Kidney glomerular epithelial cell (primary cell): ENCODE measurements at regions not wholly inside any gene's neighbourhood (a gene's known extent, or its start where the extent isn't known, plus 50 kb on each side); places are given as distances from the start of the nearest gene placed in this dataset.

ENCODE experiments used
- DNase-seq: peaks from one replicate; lab custom pipeline; 2025; lab: John Stamatoyannopoulos, UW

DNA sequence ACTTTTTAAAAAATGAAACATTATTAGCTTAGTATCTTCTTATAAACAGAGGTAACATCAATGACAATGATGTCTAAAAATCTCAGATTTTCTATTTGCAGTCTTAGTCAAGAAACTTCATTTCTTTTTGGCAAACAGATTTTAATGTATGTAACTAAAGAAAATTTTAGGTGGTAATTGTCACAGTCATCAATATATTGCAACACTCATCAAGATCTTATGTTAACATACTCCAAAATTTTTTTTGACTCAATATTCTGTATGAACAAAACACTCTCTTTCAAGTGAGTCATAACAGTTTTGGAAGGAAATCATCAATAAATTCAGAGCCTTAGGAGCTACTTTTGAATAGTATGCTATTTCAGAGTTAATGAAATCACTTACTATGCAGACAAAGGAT lies 1507.6 kb downstream of the SLITRK1 start:
- no peak for DNase-seq

DNA sequence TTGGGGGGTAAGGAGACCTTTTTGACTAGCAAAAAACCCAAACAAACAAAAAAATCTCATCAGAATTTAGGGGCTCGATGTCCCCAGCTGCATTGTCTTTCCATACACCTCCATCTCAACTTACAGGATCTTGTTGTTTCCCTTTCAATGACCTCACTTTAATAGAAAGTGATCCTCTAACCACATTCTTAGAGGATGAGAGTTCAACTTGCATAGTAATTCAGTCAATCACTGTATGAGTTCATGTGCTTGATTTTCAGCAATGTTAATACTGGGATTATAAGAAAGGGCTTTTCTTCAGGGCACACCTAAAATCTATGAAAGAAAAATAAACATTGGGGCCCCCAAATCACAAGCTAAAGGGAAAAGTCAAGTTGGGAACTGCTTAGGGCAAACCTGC lies 1512.0 kb downstream of the SLITRK1 start:
- peak; percentile 1 for DNase-seq

GRCh38 chr13:82364525-82364924 lies 1517.7 kb downstream of the SLITRK1 start:
- no peak for DNase-seq

DNA sequence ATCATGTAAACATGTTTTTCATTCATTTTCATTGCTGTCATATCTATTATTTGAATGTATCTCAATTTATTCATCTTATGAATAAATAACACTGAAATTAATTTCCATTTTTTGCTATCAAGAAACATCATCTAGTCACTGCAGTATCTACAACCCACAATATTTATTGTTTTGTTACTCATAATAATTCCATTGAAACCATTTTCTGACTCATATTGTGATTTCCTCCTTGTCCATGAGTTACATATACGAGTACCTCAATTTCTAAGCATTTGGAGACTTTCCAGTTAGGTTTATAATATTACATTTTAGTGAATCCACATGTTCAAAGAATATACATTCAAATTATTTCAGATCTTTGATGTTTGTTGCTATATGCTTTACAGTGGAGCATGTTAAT lies 1524.0 kb downstream of the SLITRK1 start:
- DNase-seq = no peak

- no peak for DNase-seq
Measured at GRCh38 chr13:82356667-82357410, 1525.4 kb downstream of the SLITRK1 start.

DNA sequence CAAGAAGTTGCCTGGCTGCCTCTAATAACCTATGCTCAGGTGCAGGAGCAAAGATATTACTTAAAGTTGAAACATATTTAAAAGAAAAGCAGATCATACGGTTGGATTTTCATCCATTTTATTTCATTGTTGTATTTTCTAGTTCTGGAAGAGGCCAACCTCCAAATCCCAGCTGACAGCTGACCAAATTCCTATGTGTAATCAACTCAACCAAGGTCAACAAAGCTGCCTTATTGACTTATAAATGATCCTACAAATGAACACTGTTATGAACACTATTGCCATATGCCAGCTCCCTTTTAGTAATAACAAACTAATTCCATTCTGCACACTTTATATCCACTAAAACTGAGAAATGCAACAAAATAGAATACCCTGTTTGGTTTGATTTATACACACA lies 1537.4 kb downstream of the SLITRK1 start:
- DNase-seq = no peak

DNA sequence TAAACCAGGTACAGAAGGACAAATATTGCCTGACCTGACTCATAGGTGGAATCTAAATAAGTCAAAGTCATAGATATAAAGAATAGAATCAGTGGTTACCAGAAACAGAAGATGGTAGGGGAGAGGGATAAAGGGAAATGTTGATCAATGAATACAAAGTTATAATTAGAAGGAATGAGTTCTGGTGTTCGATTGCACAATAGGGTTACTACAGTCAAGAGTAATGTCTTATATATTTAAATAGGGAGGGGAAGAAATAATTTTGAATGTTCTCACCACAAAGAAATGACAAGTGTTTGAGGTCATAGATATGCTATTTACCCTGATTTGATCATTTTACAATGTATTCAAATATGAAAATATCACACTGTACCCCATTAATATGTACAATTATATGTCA lies 1541.2 kb downstream of the SLITRK1 start:
- no peak for DNase-seq

DNA sequence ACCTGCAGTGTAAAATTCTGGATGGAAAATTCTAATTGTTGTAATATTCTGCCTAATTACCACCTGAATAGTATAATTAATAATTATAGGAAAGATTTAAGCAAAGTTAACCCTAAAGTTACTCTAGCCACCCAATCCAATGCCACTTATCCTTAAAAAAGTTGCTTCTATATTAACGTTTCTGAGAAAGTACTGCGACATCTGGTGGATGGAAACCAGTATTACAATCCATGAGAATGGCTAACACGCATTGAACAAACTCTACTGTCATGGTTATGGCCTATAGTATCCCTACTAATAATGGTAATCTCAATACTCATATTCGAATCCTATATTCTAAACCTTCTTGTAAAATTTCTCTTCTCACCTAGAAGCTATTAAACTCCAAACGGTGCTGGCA lies 1551.8 kb downstream of the SLITRK1 start:
- DNase-seq = no peak

GRCh38 chr13:82323101-82323500 lies 1559.2 kb downstream of the SLITRK1 start:
- no peak for DNase-seq

- DNase-seq = no peak
Measured at GRCh38 chr13:82305588-82305987, 1576.7 kb downstream of the SLITRK1 start.

DNA sequence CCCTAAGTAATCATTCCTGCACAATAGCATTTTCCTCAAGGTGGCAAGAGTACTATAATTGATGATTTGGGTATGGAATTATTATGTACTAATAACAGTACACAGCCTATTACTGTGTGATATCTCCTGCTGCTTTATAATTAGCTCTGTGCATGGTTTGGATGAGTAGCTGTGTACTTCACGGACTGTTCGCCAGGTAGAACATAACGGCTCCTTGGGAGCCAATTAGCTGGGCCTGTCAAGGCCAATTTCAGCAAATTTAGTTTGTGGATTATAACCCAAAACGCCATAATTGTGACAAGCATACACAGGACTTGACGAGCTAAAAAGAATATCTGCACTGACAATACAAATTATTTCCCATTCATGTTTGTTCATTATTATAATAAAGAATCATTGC lies 1584.2 kb downstream of the SLITRK1 start:
- DNase-seq = no peak

DNA sequence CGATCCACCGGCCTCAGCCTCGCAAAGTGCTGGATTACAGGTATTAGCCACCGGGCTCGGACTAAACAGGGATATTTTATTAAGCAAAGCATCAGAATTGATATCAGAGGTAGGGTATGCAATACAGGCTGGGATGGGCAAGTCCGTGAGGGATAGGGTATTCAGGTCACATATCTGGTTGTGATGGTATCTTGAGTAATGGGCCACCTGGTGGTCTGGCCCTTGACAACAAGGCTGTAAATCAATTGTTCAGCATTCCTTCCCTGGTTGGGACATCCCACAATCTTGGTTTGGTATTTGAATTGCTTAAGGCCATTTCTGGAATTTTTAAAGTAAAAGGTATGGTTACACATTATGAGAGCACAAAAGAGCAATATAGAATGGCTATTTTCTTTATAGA lies 1588.0 kb downstream of the SLITRK1 start:
- DNase-seq = no peak

GRCh38 chr13:82292334-82292733 lies 1589.9 kb downstream of the SLITRK1 start:
- DNase-seq = no peak

- DNase-seq = no peak
Measured at GRCh38 chr13:82291852-82292251, 1590.4 kb downstream of the SLITRK1 start.

GRCh38 chr13:82275644-82276043 lies 1606.6 kb downstream of the SLITRK1 start:
- no peak for DNase-seq

DNA sequence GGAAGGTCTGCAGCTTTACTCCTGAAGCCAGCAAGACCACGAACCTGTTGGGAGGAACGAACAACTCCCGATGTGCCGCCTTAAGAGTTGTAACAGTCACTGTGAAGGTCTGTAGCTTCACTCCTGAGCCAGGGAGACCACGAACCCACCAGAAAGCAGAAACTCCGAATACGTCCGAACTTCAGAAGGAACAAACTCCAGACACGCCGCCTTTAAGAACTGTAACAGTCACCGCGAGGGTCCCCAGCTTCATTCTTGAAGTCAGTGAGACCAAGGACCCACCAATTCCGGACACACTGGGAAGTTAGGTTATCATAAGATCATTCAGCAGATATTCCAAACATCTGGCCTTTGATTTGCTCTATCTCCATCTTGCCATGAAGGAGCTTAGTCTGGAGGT lies 1623.0 kb downstream of the SLITRK1 start:
- no peak for DNase-seq

DNA sequence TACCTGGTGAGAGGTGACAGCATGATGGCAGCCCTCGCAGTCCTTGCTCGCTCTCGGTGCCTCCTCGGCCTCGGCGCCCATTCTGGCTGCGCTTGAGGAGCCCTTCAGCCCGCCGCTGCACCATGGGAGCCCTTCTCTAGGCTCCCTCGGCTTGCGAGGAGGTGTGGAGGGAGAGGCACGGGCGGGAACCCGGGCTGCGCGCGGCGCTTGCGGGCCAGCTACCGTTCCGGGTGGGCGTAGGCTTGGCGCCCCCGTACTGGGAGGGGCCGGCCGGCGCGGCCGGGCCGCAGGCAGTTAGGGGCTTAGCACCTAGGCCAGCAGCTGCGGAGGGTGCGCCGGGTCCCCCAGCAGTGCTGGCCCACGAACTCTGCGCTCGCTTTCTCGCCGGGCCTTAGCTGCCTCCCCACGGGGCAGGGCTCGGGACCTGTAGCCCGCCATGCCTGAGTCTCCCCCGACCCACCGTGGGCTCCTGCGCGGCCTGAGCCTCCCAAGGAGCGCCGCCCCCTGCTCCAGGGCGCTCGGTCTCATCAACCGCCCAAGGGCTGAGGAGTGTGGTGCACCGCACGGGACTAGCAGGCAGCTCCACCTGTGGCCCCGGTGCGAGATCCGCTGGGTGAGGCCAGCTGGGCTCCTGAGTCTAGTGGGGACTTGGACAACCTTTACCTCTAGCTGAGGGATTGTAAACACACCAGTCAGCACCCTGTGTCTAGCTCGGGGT lies 1624.3 kb downstream of the SLITRK1 start:
- DNase-seq = no peak

GRCh38 chr13:82248762-82249161 lies 1633.5 kb downstream of the SLITRK1 start:
- no peak for DNase-seq

- no peak for DNase-seq
Measured at GRCh38 chr13:82245860-82246259, 1636.4 kb downstream of the SLITRK1 start.

- no peak for DNase-seq
Measured at GRCh38 chr13:82224806-82225205, 1657.5 kb downstream of the SLITRK1 start.

DNA sequence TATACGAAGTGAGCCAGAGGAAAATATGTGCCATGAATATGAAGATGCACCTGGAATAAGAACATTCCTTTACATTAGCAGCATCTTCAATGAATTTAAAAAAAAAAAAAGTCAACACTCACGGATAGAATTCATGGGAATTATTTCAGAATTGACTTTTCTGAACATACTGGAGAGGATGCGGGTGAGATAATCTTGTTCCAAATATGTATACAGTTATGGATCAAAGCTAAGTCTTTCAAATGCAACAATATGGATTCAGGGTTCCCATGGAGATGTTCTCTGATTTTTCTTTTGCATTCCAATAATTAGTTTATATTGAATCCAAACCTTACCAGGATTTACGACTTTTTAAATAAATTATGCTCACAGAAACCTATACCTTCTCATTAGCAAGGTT lies 1660.7 kb downstream of the SLITRK1 start:
- no peak for DNase-seq

DNA sequence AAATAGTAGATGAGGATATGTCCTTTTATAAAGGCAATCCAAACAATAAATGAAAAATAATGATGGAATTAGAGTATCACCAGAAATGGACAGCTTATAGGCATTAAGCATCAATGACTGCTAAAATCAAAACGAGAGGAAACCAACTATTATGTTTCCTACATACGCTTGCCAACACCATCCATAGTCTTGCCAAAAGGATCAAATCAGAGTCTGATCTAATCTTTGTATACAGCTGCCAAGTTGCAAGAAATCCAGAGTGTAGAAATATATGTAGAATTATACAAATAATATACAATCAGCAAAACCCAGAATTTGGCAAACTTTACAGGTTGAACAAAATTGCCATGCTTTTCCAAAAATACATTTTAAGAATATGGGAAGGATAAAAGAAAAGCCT lies 1661.6 kb downstream of the SLITRK1 start:
- no peak for DNase-seq

DNA sequence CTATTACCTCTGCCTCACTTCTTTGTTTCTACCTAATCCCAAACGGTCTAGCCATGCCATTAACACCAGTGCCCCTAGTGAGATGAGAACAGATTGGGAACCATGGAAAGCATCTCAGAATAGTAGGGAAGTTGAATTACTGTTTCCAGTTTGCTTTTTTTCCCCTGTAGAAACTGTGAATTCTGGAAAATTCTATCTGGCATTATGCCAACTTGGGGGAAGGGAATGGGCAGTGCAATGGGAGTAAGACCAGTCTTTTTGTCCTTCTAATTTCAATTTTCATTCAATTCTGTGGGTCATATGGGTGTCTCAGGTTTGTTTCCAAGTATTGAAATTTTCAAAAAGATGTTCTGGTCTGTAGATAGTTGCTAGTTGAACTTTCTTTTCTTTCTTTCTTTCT lies 1666.1 kb downstream of the SLITRK1 start:
- DNase-seq = no peak

DNA sequence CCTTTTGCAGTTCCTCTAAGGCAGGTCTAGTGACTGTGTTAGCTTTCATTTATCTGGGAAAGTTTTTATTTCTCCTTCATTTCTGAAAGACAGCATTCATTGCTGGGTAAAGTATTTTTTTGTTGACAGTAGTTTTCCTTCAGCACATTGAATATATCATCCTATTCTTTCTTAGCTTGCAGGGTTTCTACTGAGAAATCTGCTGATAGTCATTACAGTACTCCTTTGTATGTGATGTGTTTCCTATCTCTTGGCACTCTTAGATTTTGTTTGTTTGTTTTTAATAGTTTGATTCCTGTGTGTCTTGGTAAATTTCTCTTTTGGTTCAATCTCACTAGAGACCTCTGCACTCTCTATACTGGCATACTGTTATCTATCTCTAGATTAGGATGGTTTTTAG lies 1667.9 kb downstream of the SLITRK1 start:
- no peak for DNase-seq
